HFF-Myc (cell line): ENCODE measurements at regions not wholly inside any gene's neighbourhood (a gene's known extent, or its start where the extent isn't known, plus 50 kb on each side); places are given as distances from the start of the nearest gene placed in this dataset.

Experiments used
- DNase-seq: peaks from one replicate; pipeline ENCODE4 v3.0.0-alpha.2; 2011; ENCODE audit warnings: low read depth; ENCODE audit errors: extremely low read depth
- H3K4me3 ChIP-seq: replicated peaks from 2 replicates; pipeline ENCODE4 v1.5.1; 2011; ENCODE audit warnings: low read depth, mild to moderate bottlenecking, control low read depth, low read length
- CTCF ChIP-seq: IDR thresholded peaks from 2 replicates; pipeline ENCODE4 v1.5.1; 2012; ENCODE audit warnings: mild to moderate bottlenecking, low read depth, low read length, control low read depth; ENCODE audit errors: missing control alignments

- DNase-seq, result no peak
- TF ChIP-seq CTCF, result no peak
- H3K4me3 ChIP-seq, result no peak overlapping the region
These were observed 111.1 kb upstream of the ZP4 start for GRCh38 chr1:238001818-238002217.

- H3K4me3 ChIP-seq, result no peak overlapping the region
- TF ChIP-seq CTCF, result no peak
- no peak for DNase-seq
These were observed 108.8 kb upstream of the ZP4 start for GRCh38 chr1:237999426-238000052.

GRCh38 chr1:237998581-237998980 lies 107.9 kb upstream of the ZP4 start:
- no peak for TF ChIP-seq CTCF
- H3K4me3 ChIP-seq, result no peak overlapping the region
- no peak for DNase-seq

DNA sequence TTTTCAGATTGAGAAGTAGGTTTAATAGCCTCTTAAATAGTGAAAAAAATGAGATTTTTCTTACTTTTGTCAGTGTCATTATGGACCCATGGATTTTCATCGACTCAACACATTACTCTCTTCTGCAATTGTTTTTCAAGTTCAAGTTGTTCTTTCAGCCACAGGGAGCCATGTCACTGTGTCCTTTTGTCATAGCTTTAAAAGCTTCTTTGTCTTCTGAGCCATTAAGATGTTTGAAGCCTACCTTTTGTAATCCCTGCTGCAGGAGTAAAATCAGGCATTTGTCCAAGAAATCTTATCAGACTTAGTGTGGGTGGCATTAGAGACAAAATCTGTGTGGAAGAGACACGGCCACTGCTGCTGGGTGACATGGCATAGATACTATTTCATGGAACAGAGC lies 92.8 kb upstream of the ZP4 start:
- no peak for TF ChIP-seq CTCF
- no peak for DNase-seq
- H3K4me3 ChIP-seq, result no peak overlapping the region

GRCh38 chr1:237981223-237981622 lies 90.5 kb upstream of the ZP4 start:
- no peak for TF ChIP-seq CTCF
- H3K4me3 ChIP-seq, result no peak overlapping the region
- DNase-seq, result no peak

- no peak for DNase-seq
- no peak for TF ChIP-seq CTCF
- H3K4me3 ChIP-seq, result no peak overlapping the region
These were observed 85.6 kb upstream of the ZP4 start for GRCh38 chr1:237976331-237976730.

DNA sequence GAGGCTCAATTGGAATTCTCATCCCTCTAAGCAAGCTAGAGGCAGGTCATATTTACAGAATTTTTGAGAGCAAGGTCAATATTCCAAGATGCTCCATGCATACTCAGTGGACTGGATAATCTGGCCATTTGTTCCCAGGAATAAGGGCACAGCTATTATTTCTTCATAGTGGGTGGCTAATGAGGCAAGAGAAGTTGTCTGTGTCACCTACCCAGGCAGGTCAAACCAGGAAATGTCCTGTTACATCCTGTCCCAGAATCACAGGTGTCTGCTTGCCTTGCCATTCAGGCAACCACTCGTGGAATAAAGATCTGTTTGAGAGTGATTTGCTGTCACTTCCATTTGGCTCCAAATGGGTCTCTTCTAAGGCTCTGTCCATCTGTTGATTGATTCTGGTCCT lies 85.2 kb upstream of the ZP4 start:
- no peak for DNase-seq
- TF ChIP-seq CTCF, result no peak
- H3K4me3 ChIP-seq, result no peak overlapping the region
